ENCODE measurements at regions not wholly inside any gene's neighbourhood (a gene's known extent, or its start where the extent isn't known, plus 50 kb on each side); places are given as distances from the start of the nearest gene placed in this dataset.

GRCh38 chr12:114765960-114766691, 82.2 kb upstream of the TBX3 start:
- no peaks in the 10 kb centered on the region for H3K9me1 ChIP-seq (replicated peaks; ENCODE audit: control insufficient read depth, extremely low read depth, insufficient read depth, low read length)
- no TSS peak for BruUV-seq (replicated peaks)

More at GRCh38 chr12:114765960-114766691, 82.2 kb upstream of the TBX3 start:
- no peak overlapping the region for H3K4me3 ChIP-seq (replicated peaks in 1 of 3; ENCODE audit: insufficient read depth in 1 of 3, low read depth in 1 of 3, low read length in 3 of 3)
- intact Hi-C loops (cut with micrococcal nuclease) (no loop called here), dilution Hi-C loops (cut with MboI; ENCODE audit: extremely low pct_ligation_motif_present, low sequenced_read_pairs) (no loop called here)
- no peak overlapping the region for H2AFZ ChIP-seq (ENCODE audit: low read depth, low read length)
- peaks cover 4% of the 10 kb centered on the region for H3K9me3 ChIP-seq (replicated peaks; ENCODE audit: control insufficient read depth, insufficient read depth, low read length)
- no peak overlapping the region for H3K9ac ChIP-seq (replicated peaks; ENCODE audit: extremely low read depth, insufficient read depth, low read length)
- TF ChIP-seq EZH2 (IDR thresholded peaks at IDR 0.05; ENCODE audit: borderline replicate concordance, low read depth, low read length, severe bottlenecking) = no peak
- TF ChIP-seq CTCF (IDR thresholded peaks at IDR 0.05; ENCODE audit: extremely low read depth in 1 of 2, insufficient read depth in 1 of 2, low read depth in 1 of 2, low read length in 2 of 2) = no peak
- TF ChIP-seq POLR2AphosphoS5 (IDR thresholded peaks at IDR 0.05; ENCODE audit: insufficient read depth, low read depth, low read length) = no peak
- no peak for TF ChIP-seq MAX (IDR thresholded peaks at IDR 0.05; ENCODE audit: insufficient read depth, insufficient read length)
- no peak for TF ChIP-seq MYC (IDR thresholded peaks at IDR 0.05; ENCODE audit: low read depth, low read length)
- no peak for TF ChIP-seq JUN (IDR thresholded peaks at IDR 0.05; ENCODE audit: borderline replicate concordance, insufficient read depth, insufficient read length, low read depth)
- TF ChIP-seq GATA2 (IDR thresholded peaks at IDR 0.05; ENCODE audit: insufficient read depth, insufficient read length, low read depth, low read length) = no peak
- TF ChIP-seq FOS (IDR thresholded peaks at IDR 0.05; ENCODE audit: borderline replicate concordance, insufficient read depth, low read length) = no peak
- TF ChIP-seq POLR2A (IDR thresholded peaks at IDR 0.05; ENCODE audit: low read depth, low read length) = no peak
- no peak overlapping the region for H3K27ac ChIP-seq (ENCODE audit: insufficient read depth, low read depth, low read length)
- H3K79me2 ChIP-seq (ENCODE audit: control insufficient read depth, insufficient read depth, low read length) = no peaks in the 10 kb centered on the region
- no peaks in the 10 kb centered on the region for H3K27me3 ChIP-seq (ENCODE audit: control insufficient read depth in 2 of 2, insufficient read depth in 2 of 2, low read length in 2 of 2)
- no peaks in the 10 kb centered on the region for H3K4me1 ChIP-seq (ENCODE audit: control insufficient read depth, extremely low read depth, insufficient read depth, low read length)
- FAIRE-seq (no peak), DNase-seq (ENCODE audit: low read depth, low spot score) (no peak)
- no peaks in the 10 kb centered on the region for H4K20me1 ChIP-seq (replicated peaks; ENCODE audit: control insufficient read depth, extremely low read depth, insufficient read depth, low read length)
- ChIA-PET POLR2A (no interaction called here), CTCF (no interaction called here)
- no peak overlapping the region for H3K4me2 ChIP-seq (ENCODE audit: insufficient read depth, low read length)
- no peaks in the 10 kb centered on the region for H3K36me3 ChIP-seq (ENCODE audit: control insufficient read depth in 2 of 2, extremely low read depth in 1 of 2, insufficient read depth in 2 of 2, low read length in 2 of 2)

Measured in endothelial cell of umbilical vein (primary cell).